ENCODE measurements at regions not wholly inside any gene's neighbourhood (a gene's known extent, or its start where the extent isn't known, plus 50 kb on each side); places are given as distances from the start of the nearest gene placed in this dataset.
"Not testable (repeated sequence)": the region's sequence is repeated elsewhere in the genome, so short reads cannot be mapped to it uniquely, and the experiment has no call there.

- Histone ChIP-seq H3K36me3 (no peaks in the 10 kb centered on the region), H3K27me3 (replicated peaks; ENCODE audit: insufficient read depth) (no peaks in the 10 kb centered on the region), H3K9me3 (no peaks in the 10 kb centered on the region), H3K4me3 (no peak overlapping the region), H3K27ac (no peak overlapping the region), H3K4me1 (ENCODE audit: control insufficient read depth in 1 of 2, low read depth in 2 of 2) (no peaks in the 10 kb centered on the region)
- no peak for TF ChIP-seq CTCF (IDR thresholded peaks at IDR 0.05)
- no peak for DNase-seq (ENCODE audit: low spot score)
- ATAC-seq (ENCODE audit: insufficient number of reproducible peaks, low FRiP score, low read depth), result no peak
Measured at GRCh38 chr11:106306942-106307341, 229.5 kb downstream of the AASDHPPT start.

GRCh38 chr11:106309070-106309684 lies 231.7 kb downstream of the AASDHPPT start:
- Histone ChIP-seq H3K27me3 (replicated peaks; ENCODE audit: insufficient read depth) (no peaks in the 10 kb centered on the region), H3K4me3 (no peak overlapping the region), H3K36me3 (no peaks in the 10 kb centered on the region), H3K9me3 (no peaks in the 10 kb centered on the region), H3K4me1 (ENCODE audit: control insufficient read depth in 1 of 2, low read depth in 2 of 2) (no peaks in the 10 kb centered on the region), H3K27ac (no peak overlapping the region)
- DNase-seq (ENCODE audit: low spot score) (no peak), ATAC-seq (ENCODE audit: insufficient number of reproducible peaks, low FRiP score, low read depth) (no peak)
- TF ChIP-seq CTCF (IDR thresholded peaks at IDR 0.05), result no peak

GRCh38 chr11:106311531-106312230 lies 234.2 kb downstream of the AASDHPPT start:
- no peaks in the 10 kb centered on the region for H3K27me3 ChIP-seq (replicated peaks; ENCODE audit: insufficient read depth)
- H3K4me1 ChIP-seq (ENCODE audit: control insufficient read depth in 1 of 2, low read depth in 2 of 2), result no peaks in the 10 kb centered on the region
- no peaks in the 10 kb centered on the region for H3K36me3 ChIP-seq
- no peak overlapping the region for H3K4me3 ChIP-seq
- ATAC-seq (ENCODE audit: insufficient number of reproducible peaks, low FRiP score, low read depth) (no peak), DNase-seq (ENCODE audit: low spot score) (no peak)
- H3K9me3 ChIP-seq, result no peaks in the 10 kb centered on the region
- TF ChIP-seq CTCF (IDR thresholded peaks at IDR 0.05), result no peak
- no peak overlapping the region for H3K27ac ChIP-seq

- not testable (repeated sequence) for H3K4me3 ChIP-seq; H3K27me3 ChIP-seq (replicated peaks; ENCODE audit: insufficient read depth); H3K27ac ChIP-seq; ATAC-seq (ENCODE audit: insufficient number of reproducible peaks, low FRiP score, low read depth); H3K9me3 ChIP-seq; H3K36me3 ChIP-seq; H3K4me1 ChIP-seq (ENCODE audit: control insufficient read depth in 1 of 2, low read depth in 2 of 2); DNase-seq (ENCODE audit: low spot score)
Measured at GRCh38 chr11:106317208-106317773, 239.8 kb downstream of the AASDHPPT start.

- DNase-seq (ENCODE audit: low spot score) (no peak), ATAC-seq (ENCODE audit: insufficient number of reproducible peaks, low FRiP score, low read depth) (no peak)
- no peak overlapping the region for H3K27ac ChIP-seq
- TF ChIP-seq CTCF (IDR thresholded peaks at IDR 0.05), result no peak
- H3K4me3 ChIP-seq, result no peak overlapping the region
- H3K27me3 ChIP-seq (replicated peaks; ENCODE audit: insufficient read depth), result no peaks in the 10 kb centered on the region
- no peaks in the 10 kb centered on the region for H3K4me1 ChIP-seq (ENCODE audit: control insufficient read depth in 1 of 2, low read depth in 2 of 2)
- no peaks in the 10 kb centered on the region for H3K36me3 ChIP-seq
- no peaks in the 10 kb centered on the region for H3K9me3 ChIP-seq
Measured at GRCh38 chr11:106321601-106322000, 244.1 kb downstream of the AASDHPPT start.
